K562 (cell line): ENCODE measurements at regions not wholly inside any gene's neighbourhood (a gene's known extent, or its start where the extent isn't known, plus 50 kb on each side); places are given as distances from the start of the nearest gene placed in this dataset.
"Not testable (repeated sequence)": the region's sequence is repeated elsewhere in the genome, so short reads cannot be mapped to it uniquely, and the experiment has no call there.

Experiments used
- ATAC-seq: fragments of 200-7000 bp; cut with Tn5 transposase; 3 replicates; pipeline ENCODE4 v1.9.1; 2020; ENCODE audit warnings: moderate library complexity
- BruUV-seq: library from RNA; stranded (reverse); fragments of 400-500 nt; replicated peaks from 2 replicates; lab custom pipeline; 2021; lab: Mats Ljungman, UMichigan
- CTCF ChIA-PET: fragments of 300-600 bp; formaldehyde crosslinking; extraction: SDS; loops from one replicate; lab custom pipeline; 2021; ENCODE audit warnings: low intra/inter-chr PET ratio; lab: Yijun Ruan, JAX
- POLR2A ChIA-PET: fragments of 300-600, 350-650 bp; sonication (Branson Sonifier 250); formaldehyde crosslinking; extraction: SDS; loops from one replicate; lab custom pipeline; 2021; ENCODE audit warnings: antibody characterized with exemption, inconsistent platforms; lab: Yijun Ruan, JAX
- DNase-seq, 4 experiments: peaks; one replicate each; pipeline versions ENCODE4 v3.0.0 to v3.0.0-alpha.2; 2011 to 2018; ENCODE audit warnings: low spot score in 3 of 4, mixed read lengths in 3 of 4; ENCODE audit errors: extremely low read depth in 1 of 4
- FAIRE-seq: peaks from 2 replicates; lab custom pipeline; 2011; peaks lifted over from hg19 to GRCh38; lab: Jason Lieb, UNC
- H2AFZ ChIP-seq: 2 replicates; pipeline ENCODE4 v1.6.0; 2011; ENCODE audit warnings: low read depth, low read length, control low read depth, inconsistent platforms
- H3K27ac ChIP-seq: fragments of 200-600 bp; 3 replicates; pipeline ENCODE4 v1.8.0; 2011; ENCODE audit warnings: low read depth, mild to moderate bottlenecking, control low read depth, inconsistent platforms, low read length, moderate library complexity, mixed read lengths; ENCODE audit errors: extremely low read depth
- H3K27me3 ChIP-seq, 2 experiments: fragments of 300-600 bp in 1 of 2; 2 replicates in 1 of 2; 3 replicates in 1 of 2; pipeline versions ENCODE4 v1.6.0 to v1.8.0; 2011; ENCODE audit warnings: inconsistent platforms in 2 of 2, low read length in 2 of 2, mild to moderate bottlenecking in 1 of 2, mixed read lengths in 1 of 2, moderate library complexity in 1 of 2; ENCODE audit not compliant: control insufficient read depth in 2 of 2, insufficient read depth in 2 of 2
- H3K36me3 ChIP-seq: fragments of 300-600 bp; 3 replicates; pipeline ENCODE4 v1.8.0; 2011; ENCODE audit warnings: mild to moderate bottlenecking, low read length, inconsistent platforms; ENCODE audit not compliant: control insufficient read depth, insufficient read depth
- H3K4me1 ChIP-seq, 2 experiments: fragments of 200-600 bp in 1 of 2; replicated peaks in 1 of 2; 2 replicates in 1 of 2; 3 replicates in 1 of 2; pipeline versions ENCODE4 v1.5.1 to v1.8.0; 2011; ENCODE audit warnings: inconsistent platforms in 2 of 2, low read length in 2 of 2, mild to moderate bottlenecking in 1 of 2, mixed read lengths in 1 of 2, moderate library complexity in 1 of 2; ENCODE audit not compliant: control insufficient read depth in 2 of 2, insufficient read depth in 2 of 2
- H3K4me2 ChIP-seq: 2 replicates; pipeline ENCODE4 v1.6.1; 2011; ENCODE audit warnings: low read length, control low read depth, inconsistent platforms, mixed read lengths; ENCODE audit not compliant: insufficient read depth
- H3K4me3 ChIP-seq: fragments of 200-600 bp; sonication (generic), shearing (Covaris generic); 2 replicates; pipeline ENCODE4 v1.5.1; 2016; ENCODE audit warnings: control low read depth, inconsistent platforms
- H3K79me2 ChIP-seq: fragments of 200-600 bp; 3 replicates; pipeline ENCODE4 v1.8.0; 2011; ENCODE audit warnings: low read length, inconsistent platforms; ENCODE audit not compliant: control insufficient read depth, insufficient read depth
- H3K9ac ChIP-seq, 2 experiments: 2 replicates each; pipeline versions ENCODE4 v1.6.0 to v1.6.1; 2011; ENCODE audit warnings: low read depth in 2 of 2, low read length in 2 of 2, control low read depth in 1 of 2, inconsistent platforms in 1 of 2, mild to moderate bottlenecking in 1 of 2, mixed read lengths in 1 of 2; ENCODE audit not compliant: insufficient read depth in 1 of 2
- H3K9me1 ChIP-seq: one replicate; pipeline ENCODE4 v1.6.0; 2011; ENCODE audit warnings: inconsistent platforms, mild to moderate bottlenecking, low read length, moderate library complexity; ENCODE audit not compliant: control insufficient read depth, insufficient read depth
- H3K9me3 ChIP-seq: replicated peaks from 2 replicates; pipeline ENCODE4 v1.5.1; 2011; ENCODE audit warnings: low read depth, low read length, inconsistent platforms; ENCODE audit not compliant: control insufficient read depth, insufficient read depth
- H4K20me1 ChIP-seq: replicated peaks from 2 replicates; pipeline ENCODE4 v1.6.1; 2011; ENCODE audit warnings: low read length, inconsistent platforms, mixed read lengths; ENCODE audit not compliant: control insufficient read depth, insufficient read depth
- E2F6 ChIP-seq, 2 experiments: IDR thresholded peaks; 2 replicates each; pipeline ENCODE4 v1.6.1; 2011; ENCODE audit warnings: borderline replicate concordance in 1 of 2, control low read depth in 1 of 2, low read depth in 1 of 2, low read length in 1 of 2, mild to moderate bottlenecking in 1 of 2, mixed read lengths in 1 of 2, moderate library complexity in 1 of 2; ENCODE audit not compliant: insufficient read depth in 1 of 2, insufficient read length in 1 of 2, poor library complexity in 1 of 2, severe bottlenecking in 1 of 2; ENCODE audit errors: extremely low read depth in 1 of 2
- WGBS: fragments of 100-300 bp; shearing (Covaris generic); methylation state at CpG from one replicate; pipeline ENCODE4 v1.1.6; 2016; ENCODE audit warnings: low coverage, mixed read lengths; ENCODE audit not compliant: insufficient coverage; ENCODE audit errors: missing lambda C conversion rate; 5-methylcytosine and 5-hydroxymethylcytosine counted together
- in situ Hi-C: fragments of 300-500 bp; cut with MboI; formaldehyde crosslinking; loops from 4 replicates; pipeline ENCODE4 v1.15.0; 2018; ENCODE audit warnings: inconsistent platforms, mixed read lengths
- intact Hi-C: fragments of 100-400 bp; cut with micrococcal nuclease; formaldehyde crosslinking; loops from 2 replicates; pipeline ENCODE4 v1.14.2; 2022
- TF ChIP-seq, protein P1 (sequence below), 3 experiments: IDR thresholded peaks in 2 of 3; conservative IDR thresholded peaks in 1 of 3; 2 replicates each; pipeline ENCODE4 v1.5.1; 2011 to 2012; ENCODE audit warnings: low read length in 3 of 3, mild to moderate bottlenecking in 3 of 3, control low read depth in 2 of 3, improper control_type of control experiment in 1 of 3, inconsistent platforms in 1 of 3, low read depth in 1 of 3, mixed read lengths in 1 of 3, moderate library complexity in 1 of 3; ENCODE audit not compliant: insufficient read depth in 2 of 3

DNA sequence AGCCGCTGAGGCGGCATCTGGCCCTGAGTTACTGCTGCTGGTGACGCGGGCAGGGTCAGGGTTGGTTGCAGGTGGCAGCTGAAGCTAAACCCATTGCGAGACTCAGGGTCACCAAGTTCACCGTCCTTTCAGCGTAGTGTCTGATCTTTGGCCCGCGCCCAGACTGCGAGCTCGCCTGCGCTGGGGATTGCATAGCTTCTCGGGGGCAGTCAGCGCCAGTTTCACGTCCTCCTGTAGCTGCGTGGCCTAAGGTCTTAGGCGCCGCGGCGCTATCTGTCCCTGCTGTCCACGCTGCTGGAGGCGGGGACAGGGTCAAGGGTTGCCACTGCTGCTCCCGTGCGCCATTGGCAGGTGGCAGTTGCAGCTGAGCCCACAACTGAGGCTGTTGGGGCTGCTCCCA lies 581.3 kb downstream of the TUBA3C start:
- CTCF ChIA-PET, H3K9me3 ChIP-seq, H3K4me2 ChIP-seq, H3K4me3 ChIP-seq, POLR2A ChIA-PET, H3K9me1 ChIP-seq, DNase-seq, FAIRE-seq, H3K79me2 ChIP-seq, H3K36me3 ChIP-seq, in situ Hi-C loops, H3K4me1 ChIP-seq, H3K27me3 ChIP-seq, ATAC-seq, intact Hi-C loops, H2AFZ ChIP-seq, BruUV-seq, H4K20me1 ChIP-seq, H3K27ac ChIP-seq, H3K9ac ChIP-seq: not testable (repeated sequence)
- WGBS = 30% methylated on average over 9 of the region's 24 CpGs

DNA sequence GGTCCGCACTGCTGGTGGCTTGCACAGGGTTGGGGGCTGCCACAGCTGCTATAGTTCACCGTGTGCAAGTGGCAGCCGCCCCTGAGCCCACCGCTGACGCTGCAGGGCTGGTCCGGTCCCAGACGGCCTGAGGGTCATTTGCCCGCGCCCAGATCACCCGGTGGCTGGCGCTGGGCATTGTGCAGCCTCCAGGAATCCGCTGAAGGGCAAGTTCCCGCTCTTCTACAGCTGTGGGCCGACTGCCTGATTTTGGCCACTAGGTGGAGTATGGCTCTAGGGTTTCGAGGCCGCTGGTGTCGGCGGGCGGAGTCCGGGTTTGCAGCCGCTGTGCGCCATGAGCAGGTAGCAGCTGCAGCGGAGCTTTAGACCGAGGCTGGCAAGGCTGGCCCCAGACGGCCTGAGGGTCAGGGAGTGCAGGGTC lies 581.8 kb downstream of the TUBA3C start:
- H3K4me2 ChIP-seq, ATAC-seq, H3K9me3 ChIP-seq, H4K20me1 ChIP-seq, FAIRE-seq, H3K9ac ChIP-seq, H3K36me3 ChIP-seq, H3K79me2 ChIP-seq, H3K4me3 ChIP-seq, H3K27me3 ChIP-seq, in situ Hi-C loops, H3K27ac ChIP-seq, intact Hi-C loops, POLR2A ChIA-PET, H3K4me1 ChIP-seq, CTCF ChIA-PET, H2AFZ ChIP-seq, BruUV-seq, H3K9me1 ChIP-seq: not testable (repeated sequence)
- WGBS = 0% methylated on average over 4 of the region's 25 CpGs
- DNase-seq = peak; percentile 3 to 42 (median 4)
- TF ChIP-seq, protein P1, sequence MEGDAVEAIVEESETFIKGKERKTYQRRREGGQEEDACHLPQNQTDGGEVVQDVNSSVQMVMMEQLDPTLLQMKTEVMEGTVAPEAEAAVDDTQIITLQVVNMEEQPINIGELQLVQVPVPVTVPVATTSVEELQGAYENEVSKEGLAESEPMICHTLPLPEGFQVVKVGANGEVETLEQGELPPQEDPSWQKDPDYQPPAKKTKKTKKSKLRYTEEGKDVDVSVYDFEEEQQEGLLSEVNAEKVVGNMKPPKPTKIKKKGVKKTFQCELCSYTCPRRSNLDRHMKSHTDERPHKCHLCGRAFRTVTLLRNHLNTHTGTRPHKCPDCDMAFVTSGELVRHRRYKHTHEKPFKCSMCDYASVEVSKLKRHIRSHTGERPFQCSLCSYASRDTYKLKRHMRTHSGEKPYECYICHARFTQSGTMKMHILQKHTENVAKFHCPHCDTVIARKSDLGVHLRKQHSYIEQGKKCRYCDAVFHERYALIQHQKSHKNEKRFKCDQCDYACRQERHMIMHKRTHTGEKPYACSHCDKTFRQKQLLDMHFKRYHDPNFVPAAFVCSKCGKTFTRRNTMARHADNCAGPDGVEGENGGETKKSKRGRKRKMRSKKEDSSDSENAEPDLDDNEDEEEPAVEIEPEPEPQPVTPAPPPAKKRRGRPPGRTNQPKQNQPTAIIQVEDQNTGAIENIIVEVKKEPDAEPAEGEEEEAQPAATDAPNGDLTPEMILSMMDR (IDR thresholded peaks at IDR 0.05 in 2 of 3, conservative IDR thresholded peaks at IDR 0.05 in 1 of 3; ENCODE audit: insufficient read depth in 2 of 3, low read depth in 1 of 3, low read length in 3 of 3) = peak in 1 of 3 experiments; percentile 20; a peak in 2 of 6 replicates
- peak in 1 of 2 experiments; percentile 18 for TF ChIP-seq E2F6 (IDR thresholded peaks at IDR 0.05; ENCODE audit: borderline replicate concordance in 1 of 2, extremely low read depth in 1 of 2, insufficient read depth in 1 of 2, insufficient read length in 1 of 2, low read depth in 1 of 2, low read length in 1 of 2, poor library complexity in 1 of 2, severe bottlenecking in 1 of 2)
